K562 (cell line): ENCODE measurements at regions not wholly inside any gene's neighbourhood (a gene's known extent, or its start where the extent isn't known, plus 50 kb on each side); places are given as distances from the start of the nearest gene placed in this dataset.

Experiments
- ATF2 ChIP-seq: sonication (generic); formaldehyde crosslinking; IDR thresholded peaks from 2 replicates; pipeline ENCODE4 v1.8.1; 2022; ENCODE audit warnings: missing genetic modification reagents
- E2F8 ChIP-seq: fragments of 450-650 bp; IDR thresholded peaks from 2 replicates; pipeline ENCODE4 v1.7.1; 2018; ENCODE audit warnings: mild to moderate bottlenecking, low read depth; ENCODE audit not compliant: partially characterized antibody
- GATA2 ChIP-seq: sonication (generic); formaldehyde crosslinking; IDR thresholded peaks from 2 replicates; pipeline ENCODE4 v1.4.0; 2020; ENCODE audit warnings: mild to moderate bottlenecking, missing genetic modification reagents
- HCFC1 ChIP-seq: IDR thresholded peaks from 2 replicates; pipeline ENCODE4 v1.6.1; 2012; ENCODE audit warnings: low read depth, low read length, improper control_type of control experiment
- HMG20B ChIP-seq: fragments of 250-450 bp; sonication (Bioruptor Pico); IDR thresholded peaks from 2 replicates; pipeline ENCODE4 v1.5.0; 2021; ENCODE audit warnings: mild to moderate bottlenecking
- MITF ChIP-seq: IDR thresholded peaks from 2 replicates; pipeline ENCODE4 v1.6.1; 2014; ENCODE audit warnings: antibody characterized with exemption
- NCOA4 ChIP-seq: fragments of 450-650 bp; IDR thresholded peaks from 2 replicates; pipeline ENCODE4 v1.6.1; 2018; ENCODE audit warnings: mild to moderate bottlenecking; ENCODE audit not compliant: partially characterized antibody
- SRSF3 ChIP-seq: fragments of 200-400 bp; formaldehyde crosslinking; IDR thresholded peaks from 2 replicates; pipeline ENCODE4 v1.6.1; 2016; ENCODE audit warnings: mild to moderate bottlenecking, low read length, moderate library complexity; ENCODE audit not compliant: insufficient read depth
- USF2 ChIP-seq: sonication (generic); formaldehyde crosslinking; IDR thresholded peaks from 2 replicates; pipeline ENCODE4 v1.5.0; 2020; ENCODE audit warnings: missing genetic modification reagents
- ZNF512 ChIP-seq: IDR thresholded peaks from 2 replicates; pipeline ENCODE4 v1.6.1; 2016; ENCODE audit warnings: missing genetic modification characterization, missing compliant biosample characterization

GRCh38 chr22:48808038-48808960, 1019.4 kb downstream of the BRD1 start (continued):
- TF ChIP-seq SRSF3, result no peak
- no peak for TF ChIP-seq GATA2 (CRISPR knock-in tag)
- TF ChIP-seq ZNF512 (tag), result no peak
- TF ChIP-seq MITF, result no peak
- no peak for TF ChIP-seq HMG20B (CRISPR knock-in tag)
- no peak for TF ChIP-seq USF2
- no peak for TF ChIP-seq ATF2 (CRISPR knock-in tag)
- TF ChIP-seq HCFC1, result no peak
- TF ChIP-seq NCOA4, result no peak
- no peak for TF ChIP-seq E2F8
